T47D (cell line): ENCODE measurements at regions not wholly inside any gene's neighbourhood (a gene's known extent, or its start where the extent isn't known, plus 50 kb on each side); places are given as distances from the start of the nearest gene placed in this dataset.

Experiments
- DNase-seq, 2 experiments: peaks; one replicate each; pipeline versions ENCODE4 v3.0.0 to v3.0.0-alpha.2; 2011 to 2012; ENCODE audit warnings: low read depth in 1 of 2, low spot score in 1 of 2
- JUND ChIP-seq: IDR thresholded peaks from 2 replicates; pipeline ENCODE4 v1.6.1; 2012; ENCODE audit warnings: low read depth
- in situ Hi-C: cut with HindIII; loops from 2 replicates; pipeline ENCODE4 v1.10.0; 2016; ENCODE audit warnings: low sequenced_read_pairs, low pct_unique_long_range_greater_than_20kb

DNA sequence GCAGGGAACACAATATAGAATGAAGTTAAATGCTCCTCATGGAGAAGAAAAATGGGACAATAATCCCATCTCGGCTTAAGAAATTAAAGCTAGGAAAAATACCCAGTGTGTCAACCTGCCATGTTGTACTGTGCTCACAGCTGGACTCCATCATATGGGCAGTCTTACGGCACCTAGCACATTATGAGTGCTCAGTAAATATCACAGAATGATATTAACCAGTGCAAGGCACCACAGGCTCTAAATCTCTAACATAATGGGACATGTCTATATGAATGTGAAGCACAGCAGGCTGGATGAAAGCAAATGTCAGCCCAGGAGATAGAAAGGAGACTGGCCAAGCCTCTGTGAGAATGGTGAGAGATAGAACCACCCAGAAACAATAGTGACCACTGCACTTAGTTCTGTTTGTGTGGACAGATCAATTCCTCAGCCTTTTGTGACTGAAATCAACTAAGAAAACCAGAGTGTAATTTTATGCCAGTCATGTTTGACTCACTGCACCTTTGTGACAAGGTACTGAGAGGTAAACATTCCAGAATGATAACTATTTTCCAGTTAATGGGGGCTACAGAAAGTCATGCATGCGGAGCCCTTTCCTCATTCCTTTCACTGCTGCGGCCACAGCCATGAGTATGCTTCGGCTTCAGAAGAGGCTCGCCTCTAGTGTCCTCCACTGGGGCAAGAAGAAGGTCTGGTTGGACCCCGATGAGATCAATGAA lies 140.4 kb upstream of the CDH6 start:
- no peak for DNase-seq
- in situ Hi-C loops = no loop called here
- no peak for TF ChIP-seq JUND

DNA sequence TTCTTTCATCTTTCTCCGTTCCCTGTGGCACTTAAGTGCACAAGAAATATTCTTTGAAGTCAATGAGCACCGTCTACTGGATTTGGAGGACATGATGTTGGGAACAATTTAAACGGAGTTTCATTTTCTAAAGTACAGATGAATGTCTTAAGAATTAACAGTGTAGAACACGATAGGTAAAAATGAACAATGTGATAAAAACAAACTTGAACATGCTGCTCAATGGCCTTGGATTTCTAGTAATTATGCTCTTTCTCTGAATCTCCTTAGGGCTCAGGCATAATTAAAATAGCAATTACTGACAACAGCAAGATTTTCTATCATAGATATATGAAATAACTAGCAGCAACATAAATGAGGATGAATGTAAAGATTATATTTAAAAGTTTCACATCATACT lies 142.2 kb upstream of the CDH6 start:
- TF ChIP-seq JUND = no peak
- in situ Hi-C loops = no loop called here
- DNase-seq = no peak

DNA sequence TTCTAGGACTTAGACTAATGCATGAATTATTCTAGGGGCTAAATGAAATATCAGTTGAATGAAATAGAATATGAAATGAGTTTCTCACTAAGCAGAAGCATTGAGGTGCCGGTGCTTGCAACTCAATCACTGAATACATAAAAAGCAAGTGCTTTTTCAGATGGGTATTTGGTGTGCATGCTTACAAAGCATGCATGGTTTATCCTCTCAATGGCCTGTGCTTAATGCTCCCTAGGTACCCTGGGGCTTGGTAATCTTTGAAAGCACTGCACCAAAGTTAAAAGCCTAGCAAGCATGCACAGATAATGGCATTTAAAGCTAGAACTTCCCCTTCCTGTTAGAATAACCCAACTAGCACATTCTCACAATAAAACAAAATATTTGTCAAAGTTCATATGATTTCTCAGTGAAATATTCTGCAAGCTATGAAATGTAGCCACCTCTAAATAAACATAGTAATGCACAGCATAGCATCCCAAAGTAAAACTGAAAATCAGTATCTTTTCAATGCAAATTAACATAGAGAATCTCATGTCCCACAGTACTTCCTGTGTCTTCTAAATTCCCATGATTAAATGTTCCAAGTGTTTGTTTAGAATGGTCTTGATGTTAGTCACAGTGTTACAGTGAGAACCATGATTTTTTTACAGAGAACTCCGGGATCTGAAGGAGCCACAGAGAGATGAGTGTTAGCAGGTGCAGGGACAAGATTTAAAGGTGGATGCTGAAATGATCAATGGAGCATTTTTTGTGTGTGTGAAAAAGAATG lies 143.4 kb upstream of the CDH6 start:
- no peak for DNase-seq
- no peak for TF ChIP-seq JUND
- in situ Hi-C loops = no loop called here

DNA sequence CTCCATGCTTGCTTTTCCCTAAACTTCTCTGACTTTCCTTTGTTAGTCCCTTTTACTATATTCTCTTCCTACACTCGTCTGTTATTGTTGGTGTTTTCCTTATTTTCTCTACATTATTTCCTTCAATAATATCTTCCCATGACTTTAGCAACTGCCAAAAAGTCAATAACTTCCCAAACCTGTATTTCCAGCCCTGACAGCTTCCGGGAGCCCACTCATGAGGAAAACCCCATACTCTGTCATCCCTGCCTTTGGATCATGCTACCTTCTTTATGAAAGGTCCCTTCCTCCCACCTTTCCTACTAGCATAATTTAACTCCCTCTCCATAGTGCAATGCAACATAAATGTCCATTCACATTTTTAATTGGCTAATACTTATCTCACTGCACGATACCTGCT lies 144.0 kb upstream of the CDH6 start:
- DNase-seq = no peak
- no peak for TF ChIP-seq JUND
- in situ Hi-C loops = no loop called here

DNA sequence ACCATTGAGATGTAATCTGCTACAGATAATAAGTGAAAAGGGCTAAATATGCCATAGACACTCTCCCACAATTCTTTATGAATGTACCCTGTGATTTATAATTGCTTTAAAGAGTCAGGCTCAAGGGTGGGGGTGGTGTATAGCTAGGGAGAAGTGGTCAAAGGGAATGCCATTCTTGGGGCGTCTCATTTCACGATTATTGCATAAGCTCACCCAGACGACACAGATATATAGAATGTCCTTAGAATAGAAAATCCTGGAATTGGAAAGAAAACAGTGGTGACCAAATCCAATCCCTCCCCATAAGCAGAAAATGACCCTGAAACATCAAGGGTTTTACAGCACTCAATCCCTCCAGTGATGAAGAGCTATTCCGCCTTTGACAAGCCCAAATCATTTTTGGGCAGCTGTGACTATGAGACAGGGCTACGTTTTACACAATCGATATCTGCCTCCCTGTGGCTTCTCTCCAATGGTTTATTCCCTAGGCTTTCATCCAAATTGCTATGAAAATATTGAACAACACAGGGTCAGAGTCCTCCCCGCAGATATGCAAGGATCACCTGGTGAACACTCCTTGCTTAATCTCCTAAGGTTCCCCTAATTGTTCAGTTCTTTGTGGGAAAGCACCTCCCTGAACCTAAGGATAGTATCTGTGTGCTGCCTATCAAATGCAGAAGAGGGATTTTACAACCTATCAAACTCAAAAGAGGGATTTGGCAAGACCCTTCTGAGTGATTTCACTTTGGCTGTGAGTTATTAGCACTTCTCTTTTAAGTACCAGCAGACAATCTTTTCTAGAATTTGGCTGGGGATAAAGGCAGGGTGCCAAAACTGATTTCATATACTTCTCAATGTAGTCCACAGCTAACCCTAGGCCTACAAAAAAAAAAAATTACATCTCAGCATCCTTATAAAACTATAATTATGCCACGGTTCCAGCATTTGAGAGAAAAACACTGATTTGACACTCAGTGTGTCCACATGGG lies 144.9 kb upstream of the CDH6 start:
- in situ Hi-C loops = no loop called here
- DNase-seq = no peak
- no peak for TF ChIP-seq JUND

DNA sequence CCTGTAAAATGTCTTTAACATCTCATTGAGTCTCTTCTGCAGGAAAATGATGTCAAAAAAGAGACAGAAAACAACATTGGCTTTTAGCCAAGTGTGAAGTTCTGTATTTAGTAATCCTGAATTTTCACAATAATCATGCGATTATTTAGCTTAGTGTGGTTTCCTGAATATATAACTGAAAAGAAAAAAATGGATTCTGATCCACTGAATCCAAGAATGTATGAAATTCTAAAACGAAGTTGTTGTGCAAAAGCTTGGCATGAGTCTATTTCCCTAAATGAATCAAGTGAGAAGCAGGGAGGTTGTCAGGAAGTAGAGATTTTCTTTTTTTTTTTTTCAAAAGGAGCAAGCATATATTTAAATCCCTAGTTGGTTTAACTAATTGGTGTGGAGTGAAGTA lies 145.9 kb upstream of the CDH6 start:
- DNase-seq = no peak
- no peak for TF ChIP-seq JUND
- in situ Hi-C loops = no loop called here

DNA sequence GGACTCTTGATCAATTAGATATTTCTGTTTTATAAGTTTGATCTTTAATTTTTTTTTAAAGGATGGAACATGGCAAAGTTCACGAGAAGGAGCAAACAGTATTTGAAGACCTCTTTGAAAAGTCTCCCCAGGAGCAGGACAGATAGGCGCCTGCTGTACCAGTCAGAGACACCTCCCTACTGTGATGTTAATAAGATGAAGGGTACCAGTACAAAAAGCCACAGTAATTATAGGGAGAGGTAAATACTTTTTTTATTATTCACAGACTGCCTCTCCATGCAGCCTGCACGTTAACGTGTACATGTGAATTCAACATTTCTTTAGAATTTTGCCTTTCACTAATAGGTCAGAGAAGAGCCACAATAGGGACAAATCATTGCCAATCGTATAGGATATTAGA lies 146.5 kb upstream of the CDH6 start:
- DNase-seq = no peak
- in situ Hi-C loops = no loop called here
- no peak for TF ChIP-seq JUND

DNA sequence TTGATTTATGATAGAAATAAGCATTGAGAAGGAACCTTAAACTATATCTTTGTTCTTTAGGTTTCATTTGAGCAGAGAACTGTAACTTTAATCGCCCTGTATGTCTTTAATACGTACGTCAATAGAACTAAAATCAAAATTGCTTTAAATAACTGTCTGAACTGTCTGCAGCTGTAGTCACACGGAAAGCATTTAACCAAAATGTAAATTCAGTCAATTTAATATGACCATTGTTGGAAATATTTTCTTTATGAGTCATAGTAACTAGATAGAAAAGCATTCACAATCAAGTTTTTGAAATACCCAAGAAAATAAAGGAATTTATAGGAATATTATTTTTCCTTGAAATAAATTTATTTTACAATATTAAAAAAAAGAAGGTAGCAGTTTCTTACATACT lies 157.1 kb upstream of the CDH6 start:
- DNase-seq = no peak
- no peak for TF ChIP-seq JUND
- in situ Hi-C loops = no loop called here

DNA sequence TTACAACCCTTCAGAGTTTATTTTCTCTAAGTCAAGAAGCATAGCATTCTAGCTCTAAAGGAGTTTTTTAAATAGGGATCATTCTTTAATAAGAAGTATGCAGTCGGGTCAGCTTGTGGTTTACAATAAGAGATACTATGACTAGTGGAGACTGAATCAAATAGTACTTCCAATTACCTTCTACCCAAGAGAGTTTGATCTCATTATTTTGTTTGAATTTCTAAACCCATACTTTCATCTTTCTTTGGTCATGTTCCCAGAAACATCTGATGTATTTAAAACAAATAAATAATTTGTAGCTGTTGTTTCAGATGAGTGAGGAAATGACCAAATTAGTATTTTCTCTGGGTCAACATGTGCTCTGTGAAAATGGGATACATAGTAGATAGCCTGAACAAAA lies 160.2 kb upstream of the CDH6 start:
- in situ Hi-C loops = no loop called here
- no peak for TF ChIP-seq JUND
- no peak for DNase-seq

DNA sequence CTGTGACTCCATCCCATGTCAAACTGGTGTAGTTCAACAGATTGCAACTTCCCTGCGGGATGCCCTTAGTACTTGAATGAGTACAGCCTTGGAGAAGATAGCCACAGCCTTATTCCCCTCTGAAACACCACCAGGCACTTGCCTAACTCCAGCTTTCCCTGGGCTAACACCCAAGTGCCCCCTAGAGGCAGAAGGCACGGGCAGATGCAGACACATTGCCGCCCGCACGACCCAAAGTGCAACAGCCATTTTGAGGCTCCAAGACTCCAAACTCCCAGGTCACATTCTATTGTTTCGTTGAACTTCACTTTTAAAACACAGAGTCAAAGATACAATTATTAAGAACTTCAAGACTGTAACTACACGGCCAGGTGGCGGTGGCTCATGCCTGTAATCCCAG lies 163.6 kb upstream of the CDH6 start:
- DNase-seq = no peak
- TF ChIP-seq JUND = no peak
- in situ Hi-C loops = no loop called here

DNA sequence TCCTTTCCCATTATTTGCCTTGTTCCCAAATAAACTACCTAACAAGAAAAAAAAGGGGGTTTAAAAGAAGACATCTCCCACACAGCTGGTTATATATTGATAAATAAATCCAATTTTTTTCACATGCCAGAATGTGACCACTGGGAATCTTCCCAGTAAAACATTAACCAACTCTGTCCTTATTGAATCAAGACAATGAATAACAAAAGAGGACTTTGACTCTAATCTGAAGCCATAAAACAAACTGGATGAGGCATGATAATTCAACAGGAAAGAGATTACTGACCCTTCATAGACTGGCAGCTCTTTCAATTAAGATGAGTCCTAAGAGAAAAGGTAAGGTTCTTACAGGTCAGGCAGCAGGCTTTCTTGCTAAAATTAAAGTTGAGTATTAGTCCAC lies 165.8 kb upstream of the CDH6 start:
- no peak for DNase-seq
- in situ Hi-C loops = no loop called here

DNA sequence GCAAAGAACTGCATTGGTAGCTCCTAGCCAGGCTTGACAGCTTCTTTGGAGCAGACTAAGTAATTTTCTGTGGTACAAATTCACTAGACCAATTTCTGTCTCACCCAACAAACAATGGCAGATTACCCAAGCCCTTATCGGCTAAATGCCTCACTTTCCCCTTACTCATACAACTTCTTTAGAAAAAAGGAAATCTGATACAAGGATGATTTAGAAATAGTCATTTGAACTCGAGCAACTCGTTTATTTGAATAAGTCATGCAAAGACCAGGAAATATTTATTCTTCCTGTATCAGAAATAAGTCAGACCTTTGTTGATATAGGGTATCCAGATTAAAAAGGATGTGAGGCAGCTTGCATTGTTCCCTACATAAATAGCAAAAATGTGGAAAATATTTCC lies 170.4 kb upstream of the CDH6 start:
- no peak for DNase-seq
- in situ Hi-C loops = no loop called here
- no peak for TF ChIP-seq JUND

More for the DNA sequence above, 165.8 kb upstream of the CDH6 start:
- TF ChIP-seq JUND = no peak
